ENCODE measurements at regions not wholly inside any gene's neighbourhood (a gene's known extent, or its start where the extent isn't known, plus 50 kb on each side); places are given as distances from the start of the nearest gene placed in this dataset.

DNA sequence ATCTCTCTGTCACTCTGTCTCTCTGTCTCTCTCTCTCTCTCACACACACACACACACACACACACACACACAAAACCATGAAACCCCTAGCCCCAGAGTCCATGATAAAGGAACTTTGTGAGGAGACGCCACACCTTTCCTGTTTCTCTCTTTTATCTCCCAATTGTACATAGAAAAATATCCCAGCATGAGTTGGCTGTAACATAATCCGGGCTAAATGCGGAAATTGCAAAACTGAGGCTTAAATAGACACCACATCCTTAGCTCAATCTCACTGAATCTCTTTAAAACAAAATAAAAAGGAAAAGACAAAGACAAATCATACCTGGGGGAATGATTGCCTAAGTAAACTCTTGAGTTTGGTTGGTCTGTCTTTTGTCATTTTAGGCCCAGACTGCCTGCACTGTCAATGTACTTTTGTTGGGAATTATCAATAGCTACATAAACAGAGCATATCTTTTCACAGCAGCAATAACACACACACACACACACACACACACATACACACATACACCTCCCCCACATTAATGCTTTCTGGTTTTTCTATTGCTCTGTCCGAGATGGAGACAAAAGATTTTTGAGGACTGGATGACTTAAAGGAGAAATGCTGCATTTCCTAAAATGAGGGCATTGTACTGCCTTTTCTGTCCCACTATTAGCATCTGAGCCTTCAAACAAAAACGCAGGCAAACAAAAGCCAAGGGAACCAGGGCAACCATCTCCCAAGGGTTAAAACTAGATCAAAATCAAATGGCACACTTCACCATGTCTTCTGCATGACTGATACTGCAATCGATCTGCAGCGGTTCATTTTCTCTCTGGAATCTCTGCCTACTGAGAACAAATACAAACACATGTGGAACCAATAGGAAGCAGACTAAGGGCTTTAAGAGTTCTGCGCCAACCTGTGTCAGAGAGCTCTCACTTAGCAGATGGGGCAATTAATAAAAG is 321.5 kb downstream of the NFIB start:
- no peaks in the 10 kb centered on the region for H3K36me3 ChIP-seq (ENCODE audit: control insufficient read depth in 2 of 2, insufficient read depth in 2 of 2, low read length in 1 of 2)
- H2AFZ ChIP-seq (ENCODE audit: control insufficient read depth, low read depth, low read length): no peak overlapping the region
- H3K27me3 ChIP-seq (replicated peaks in 1 of 2; ENCODE audit: control insufficient read depth in 2 of 2, insufficient read depth in 2 of 2, low read length in 1 of 2): no peaks in the 10 kb centered on the region
- ChIA-PET SMC1A (ENCODE audit: uncharacterized antibody, unreplicated experiment) (no interaction called here), CTCF (interaction anchor here (0.6 kb wide), 1 partner anchor 42 kb away, joined by 3 read pairs; no protein-coding TSS in a partner anchor), RAD21 (ENCODE audit: unreplicated experiment) (no interaction called here), POLR2A (no interaction called here)
- H4K20me1 ChIP-seq (ENCODE audit: control insufficient read depth, insufficient read depth): no peaks in the 10 kb centered on the region
- intact Hi-C loops (cut with micrococcal nuclease; ENCODE audit: unreplicated experiment): no loop called here
- no peak overlapping the region for H3K4me3 ChIP-seq
- in situ Hi-C loops (cut with MboI): no loop called here
- H3K4me1 ChIP-seq (ENCODE audit: control insufficient read depth, insufficient read depth, low read length): no peaks in the 10 kb centered on the region
- H3K4me2 ChIP-seq (ENCODE audit: control insufficient read depth, insufficient read depth): no peak overlapping the region
- TF ChIP-seq HCFC1 (IDR thresholded peaks at IDR 0.05; ENCODE audit: low read length): no peak
- WGBS (ENCODE audit: insufficient coverage, insufficient replicate concordance, low lambda C conversion rate, missing lambda C conversion rate): 38% methylated on average over 8 of the region's 8 CpGs
- no peak for ATAC-seq
- no peak for FAIRE-seq
- BruUV-seq (replicated peaks): no TSS peak
- no peak overlapping the region for H3K27ac ChIP-seq (ENCODE audit: control insufficient read depth, insufficient read depth)
- no peak overlapping the region for H3K9ac ChIP-seq (ENCODE audit: control insufficient read depth, insufficient read depth, low read length)
- no peak for DNase-seq (ENCODE audit: low read depth, low spot score)
- no peaks in the 10 kb centered on the region for H3K79me2 ChIP-seq (ENCODE audit: control insufficient read depth, insufficient read depth, low read length)
- H3K9me3 ChIP-seq (replicated peaks; ENCODE audit: control insufficient read depth, insufficient read depth, low read length): no peaks in the 10 kb centered on the region

DNA sequence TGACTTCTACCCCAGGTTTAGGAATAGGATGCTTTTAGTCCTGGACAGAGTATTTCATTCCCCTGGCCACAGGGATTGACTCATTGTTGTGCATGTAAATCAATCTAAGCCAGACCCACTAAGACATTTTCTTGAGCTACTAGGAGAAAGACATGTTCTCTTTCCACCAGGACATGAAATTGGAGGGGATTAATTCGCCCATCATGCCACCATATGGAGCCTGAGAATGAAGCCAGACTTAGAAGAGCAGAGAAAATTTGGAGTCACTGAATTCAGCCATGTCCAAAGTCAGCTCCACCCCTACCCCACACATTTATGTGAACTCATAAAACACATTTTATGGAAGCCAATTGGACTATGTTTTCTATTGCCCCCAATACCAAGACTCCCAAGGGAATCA is 322.5 kb downstream of the NFIB start:
- Histone ChIP-seq H3K36me3 (ENCODE audit: control insufficient read depth in 2 of 2, insufficient read depth in 2 of 2, low read length in 1 of 2) (no peaks in the 10 kb centered on the region), H3K4me1 (ENCODE audit: control insufficient read depth, insufficient read depth, low read length) (no peaks in the 10 kb centered on the region), H3K79me2 (ENCODE audit: control insufficient read depth, insufficient read depth, low read length) (no peaks in the 10 kb centered on the region), H3K4me2 (ENCODE audit: control insufficient read depth, insufficient read depth) (no peak overlapping the region), H2AFZ (ENCODE audit: control insufficient read depth, low read depth, low read length) (no peak overlapping the region), H3K9me3 (replicated peaks; ENCODE audit: control insufficient read depth, insufficient read depth, low read length) (no peaks in the 10 kb centered on the region; the same call in 2 of the 3 replicates), H3K27ac (ENCODE audit: control insufficient read depth, insufficient read depth) (no peak overlapping the region), H3K9ac (ENCODE audit: control insufficient read depth, insufficient read depth, low read length) (no peak overlapping the region), H3K27me3 (replicated peaks in 1 of 2; ENCODE audit: control insufficient read depth in 2 of 2, insufficient read depth in 2 of 2, low read length in 1 of 2) (no peaks in the 10 kb centered on the region), H4K20me1 (ENCODE audit: control insufficient read depth, insufficient read depth) (no peaks in the 10 kb centered on the region), H3K4me3 (no peak overlapping the region)
- no peak for FAIRE-seq
- POLR2A ChIA-PET: no interaction called here
- WGBS (ENCODE audit: insufficient coverage, insufficient replicate concordance, low lambda C conversion rate, missing lambda C conversion rate): 0% methylated on average over 1 of the region's 1 CpG
- CTCF ChIA-PET: no interaction called here
- in situ Hi-C loops (cut with MboI): no loop called here
- no peak for ATAC-seq
- no TSS peak for BruUV-seq (replicated peaks)
- RAD21 ChIA-PET (ENCODE audit: unreplicated experiment): no interaction called here
- DNase-seq (ENCODE audit: low read depth, low spot score): no peak
- SMC1A ChIA-PET (ENCODE audit: uncharacterized antibody, unreplicated experiment): no interaction called here
- intact Hi-C loops (cut with micrococcal nuclease; ENCODE audit: unreplicated experiment): no loop called here
- TF ChIP-seq BACH1 (IDR thresholded peaks at IDR 0.05; ENCODE audit: borderline replicate concordance): no peak
- TF ChIP-seq, protein P1, sequence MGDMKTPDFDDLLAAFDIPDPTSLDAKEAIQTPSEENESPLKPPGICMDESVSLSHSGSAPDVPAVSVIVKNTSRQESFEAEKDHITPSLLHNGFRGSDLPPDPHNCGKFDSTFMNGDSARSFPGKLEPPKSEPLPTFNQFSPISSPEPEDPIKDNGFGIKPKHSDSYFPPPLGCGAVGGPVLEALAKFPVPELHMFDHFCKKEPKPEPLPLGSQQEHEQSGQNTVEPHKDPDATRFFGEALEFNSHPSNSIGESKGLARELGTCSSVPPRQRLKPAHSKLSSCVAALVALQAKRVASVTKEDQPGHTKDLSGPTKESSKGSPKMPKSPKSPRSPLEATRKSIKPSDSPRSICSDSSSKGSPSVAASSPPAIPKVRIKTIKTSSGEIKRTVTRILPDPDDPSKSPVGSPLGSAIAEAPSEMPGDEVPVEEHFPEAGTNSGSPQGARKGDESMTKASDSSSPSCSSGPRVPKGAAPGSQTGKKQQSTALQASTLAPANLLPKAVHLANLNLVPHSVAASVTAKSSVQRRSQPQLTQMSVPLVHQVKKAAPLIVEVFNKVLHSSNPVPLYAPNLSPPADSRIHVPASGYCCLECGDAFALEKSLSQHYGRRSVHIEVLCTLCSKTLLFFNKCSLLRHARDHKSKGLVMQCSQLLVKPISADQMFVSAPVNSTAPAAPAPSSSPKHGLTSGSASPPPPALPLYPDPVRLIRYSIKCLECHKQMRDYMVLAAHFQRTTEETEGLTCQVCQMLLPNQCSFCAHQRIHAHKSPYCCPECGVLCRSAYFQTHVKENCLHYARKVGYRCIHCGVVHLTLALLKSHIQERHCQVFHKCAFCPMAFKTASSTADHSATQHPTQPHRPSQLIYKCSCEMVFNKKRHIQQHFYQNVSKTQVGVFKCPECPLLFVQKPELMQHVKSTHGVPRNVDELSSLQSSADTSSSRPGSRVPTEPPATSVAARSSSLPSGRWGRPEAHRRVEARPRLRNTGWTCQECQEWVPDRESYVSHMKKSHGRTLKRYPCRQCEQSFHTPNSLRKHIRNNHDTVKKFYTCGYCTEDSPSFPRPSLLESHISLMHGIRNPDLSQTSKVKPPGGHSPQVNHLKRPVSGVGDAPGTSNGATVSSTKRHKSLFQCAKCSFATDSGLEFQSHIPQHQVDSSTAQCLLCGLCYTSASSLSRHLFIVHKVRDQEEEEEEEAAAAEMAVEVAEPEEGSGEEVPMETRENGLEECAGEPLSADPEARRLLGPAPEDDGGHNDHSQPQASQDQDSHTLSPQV (IDR thresholded peaks at IDR 0.05): no peak
- TF ChIP-seq CBX5 (IDR thresholded peaks at IDR 0.05; ENCODE audit: low read depth): no peak
- TF ChIP-seq RAD51 (IDR thresholded peaks at IDR 0.05): no peak
- no peak for TF ChIP-seq ZZZ3 (IDR thresholded peaks at IDR 0.05; ENCODE audit: control insufficient read depth, insufficient read length, low read depth)
- TF ChIP-seq, protein P2, sequence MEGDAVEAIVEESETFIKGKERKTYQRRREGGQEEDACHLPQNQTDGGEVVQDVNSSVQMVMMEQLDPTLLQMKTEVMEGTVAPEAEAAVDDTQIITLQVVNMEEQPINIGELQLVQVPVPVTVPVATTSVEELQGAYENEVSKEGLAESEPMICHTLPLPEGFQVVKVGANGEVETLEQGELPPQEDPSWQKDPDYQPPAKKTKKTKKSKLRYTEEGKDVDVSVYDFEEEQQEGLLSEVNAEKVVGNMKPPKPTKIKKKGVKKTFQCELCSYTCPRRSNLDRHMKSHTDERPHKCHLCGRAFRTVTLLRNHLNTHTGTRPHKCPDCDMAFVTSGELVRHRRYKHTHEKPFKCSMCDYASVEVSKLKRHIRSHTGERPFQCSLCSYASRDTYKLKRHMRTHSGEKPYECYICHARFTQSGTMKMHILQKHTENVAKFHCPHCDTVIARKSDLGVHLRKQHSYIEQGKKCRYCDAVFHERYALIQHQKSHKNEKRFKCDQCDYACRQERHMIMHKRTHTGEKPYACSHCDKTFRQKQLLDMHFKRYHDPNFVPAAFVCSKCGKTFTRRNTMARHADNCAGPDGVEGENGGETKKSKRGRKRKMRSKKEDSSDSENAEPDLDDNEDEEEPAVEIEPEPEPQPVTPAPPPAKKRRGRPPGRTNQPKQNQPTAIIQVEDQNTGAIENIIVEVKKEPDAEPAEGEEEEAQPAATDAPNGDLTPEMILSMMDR (IDR thresholded peaks at IDR 0.05 in 2 of 3, conservative IDR thresholded peaks at IDR 0.05 in 1 of 3; ENCODE audit: control insufficient read depth in 2 of 3, extremely low read depth in 1 of 3, insufficient read depth in 1 of 3, low read depth in 3 of 3, low read length in 3 of 3): no peak
- TF ChIP-seq TCF12 (IDR thresholded peaks at IDR 0.05; ENCODE audit: low read depth, low read length): no peak
- no peak for TF ChIP-seq E2F4 (IDR thresholded peaks at IDR 0.05; ENCODE audit: low read depth, low read length)
